ENCODE measurements at regions not wholly inside any gene's neighbourhood (a gene's known extent, or its start where the extent isn't known, plus 50 kb on each side); places are given as distances from the start of the nearest gene placed in this dataset.

DNA sequence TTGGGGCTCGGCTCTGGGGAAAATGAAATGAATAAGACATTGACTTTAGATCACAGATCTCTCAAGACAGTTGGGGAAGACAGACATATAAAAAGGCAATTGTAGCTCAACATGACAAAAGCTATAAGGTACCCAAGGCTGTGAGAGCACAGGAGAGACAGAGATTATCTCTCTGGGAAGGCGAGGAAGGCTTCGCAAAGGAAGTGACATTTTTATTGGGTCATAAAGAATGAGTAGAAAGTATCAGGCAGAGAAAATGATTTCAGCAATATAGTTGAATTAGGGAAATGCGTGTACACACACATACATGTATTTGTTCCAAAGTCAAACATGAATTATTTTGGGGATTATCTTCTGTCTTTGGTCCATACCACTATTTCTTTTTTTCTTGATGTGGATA, 381.8 kb upstream of the ADAMTSL1 start:
- in situ Hi-C loops (cut with HindIII; ENCODE audit: low pct_unique_long_range_greater_than_20kb, low sequenced_read_pairs) = no loop called here
- no peak for DNase-seq (ENCODE audit: low read depth)

DNA sequence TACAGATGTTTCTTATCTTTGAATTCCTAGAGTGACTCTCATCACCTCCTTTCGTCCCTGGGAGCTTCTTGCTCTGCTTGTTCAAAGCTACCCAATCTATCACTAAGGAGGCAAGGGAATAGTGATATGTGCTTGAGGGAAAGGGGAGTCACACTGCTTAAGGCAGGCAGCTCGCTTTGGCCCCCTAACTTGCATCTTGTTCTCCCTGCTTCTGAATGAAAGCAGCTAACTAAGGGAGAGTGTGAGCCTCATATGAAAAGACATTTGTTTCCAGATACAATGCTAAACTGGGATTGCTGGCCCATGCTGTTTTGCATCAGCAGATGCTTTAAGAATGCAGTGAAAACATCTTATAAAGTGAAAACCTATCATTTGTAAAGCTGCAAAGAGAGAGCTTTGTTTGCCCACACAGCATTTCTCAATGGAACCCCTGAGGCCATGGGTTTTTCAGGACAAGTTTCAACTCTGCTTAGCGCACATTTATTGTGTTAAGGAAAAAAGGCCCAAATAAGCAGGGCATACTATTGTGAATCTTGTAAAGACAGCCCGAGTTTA, 367.9 kb upstream of the ADAMTSL1 start:
- DNase-seq (ENCODE audit: low read depth) = no peak
- in situ Hi-C loops (cut with HindIII; ENCODE audit: low pct_unique_long_range_greater_than_20kb, low sequenced_read_pairs) = no loop called here

GRCh38 chr9:18109675-18110074, 364.3 kb upstream of the ADAMTSL1 start:
- in situ Hi-C loops (cut with HindIII; ENCODE audit: low pct_unique_long_range_greater_than_20kb, low sequenced_read_pairs) = no loop called here
- no peak for DNase-seq (ENCODE audit: low read depth)

DNA sequence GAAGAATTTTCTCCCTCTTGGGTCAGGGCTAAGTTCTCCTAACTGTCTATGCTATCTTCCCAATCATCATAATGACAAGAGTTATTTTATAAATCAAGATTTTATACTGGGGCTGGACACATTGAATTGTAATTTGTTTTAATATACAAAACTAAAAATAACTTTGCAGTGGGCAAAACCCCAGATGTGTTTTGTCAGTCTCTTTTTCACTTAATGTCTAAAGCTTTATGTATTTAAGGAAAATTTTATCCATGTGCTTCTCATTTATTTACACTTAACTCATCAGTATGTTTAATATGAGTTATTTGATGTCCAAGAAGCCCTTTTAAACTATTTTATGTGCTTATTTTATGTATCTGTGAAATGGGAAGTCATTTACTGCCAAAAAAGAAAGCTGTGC, 362.8 kb upstream of the ADAMTSL1 start:
- DNase-seq (ENCODE audit: low read depth) = no peak
- in situ Hi-C loops (cut with HindIII; ENCODE audit: low pct_unique_long_range_greater_than_20kb, low sequenced_read_pairs) = no loop called here

GRCh38 chr9:18114559-18115475, 359.1 kb upstream of the ADAMTSL1 start:
- in situ Hi-C loops (cut with HindIII; ENCODE audit: low pct_unique_long_range_greater_than_20kb, low sequenced_read_pairs) = no loop called here
- no peak for DNase-seq (ENCODE audit: low read depth)

- in situ Hi-C loops (cut with HindIII; ENCODE audit: low pct_unique_long_range_greater_than_20kb, low sequenced_read_pairs) = no loop called here
- no peak for DNase-seq (ENCODE audit: low read depth)
These were observed 355.7 kb upstream of the ADAMTSL1 start for GRCh38 chr9:18118268-18118667.

GRCh38 chr9:18122171-18122570, 351.8 kb upstream of the ADAMTSL1 start:
- in situ Hi-C loops (cut with HindIII; ENCODE audit: low pct_unique_long_range_greater_than_20kb, low sequenced_read_pairs) = no loop called here
- DNase-seq (ENCODE audit: low read depth) = no peak

- no peak for DNase-seq (ENCODE audit: low read depth)
These were observed 349.2 kb upstream of the ADAMTSL1 start for GRCh38 chr9:18124760-18125159.

GRCh38 chr9:18126831-18127498, 347.0 kb upstream of the ADAMTSL1 start:
- no peak for DNase-seq (ENCODE audit: low read depth)
- in situ Hi-C loops (cut with HindIII; ENCODE audit: low pct_unique_long_range_greater_than_20kb, low sequenced_read_pairs) = no loop called here

More at GRCh38 chr9:18124760-18125159, 349.2 kb upstream of the ADAMTSL1 start:
- in situ Hi-C loops (cut with HindIII; ENCODE audit: low pct_unique_long_range_greater_than_20kb, low sequenced_read_pairs) = no loop called here

GRCh38 chr9:18127499-18127875, 346.5 kb upstream of the ADAMTSL1 start:
- in situ Hi-C loops (cut with HindIII; ENCODE audit: low pct_unique_long_range_greater_than_20kb, low sequenced_read_pairs) = no loop called here
- no peak for DNase-seq (ENCODE audit: low read depth)

- no peak for DNase-seq (ENCODE audit: low read depth)
- in situ Hi-C loops (cut with HindIII; ENCODE audit: low pct_unique_long_range_greater_than_20kb, low sequenced_read_pairs) = no loop called here
These were observed 344.1 kb upstream of the ADAMTSL1 start for GRCh38 chr9:18129809-18130334.

DNA sequence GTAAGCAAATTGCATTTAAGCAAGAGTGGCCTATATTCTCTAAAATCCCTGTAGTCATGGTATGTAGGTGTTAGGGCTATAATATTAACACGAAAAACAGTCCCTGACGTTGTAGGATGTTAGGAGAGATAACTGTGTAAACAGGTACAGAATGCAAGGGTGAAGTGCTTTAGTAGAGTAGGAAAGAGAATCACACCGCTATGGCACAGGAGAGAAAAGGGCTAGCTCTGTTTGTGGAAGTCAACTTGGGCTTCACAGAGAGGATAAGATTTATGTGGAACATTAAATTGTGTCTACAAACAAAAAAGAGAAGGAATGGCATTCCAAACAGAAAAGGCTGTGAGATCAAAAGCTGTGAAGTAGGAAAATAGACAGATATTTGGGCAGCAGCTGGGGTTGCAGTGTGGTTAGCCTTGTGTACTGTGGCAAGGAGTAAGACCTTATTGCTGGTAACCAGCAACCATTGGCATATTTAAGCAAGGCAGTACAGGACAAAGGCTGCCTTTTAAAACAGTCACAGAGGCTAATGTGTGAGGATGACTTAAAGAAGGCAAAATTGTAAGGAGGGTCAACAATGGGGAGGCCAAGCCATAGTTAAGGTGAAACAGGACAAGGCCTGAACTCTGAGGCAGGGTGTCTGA, 337.5 kb upstream of the ADAMTSL1 start:
- no peak for DNase-seq (ENCODE audit: low read depth)
- in situ Hi-C loops (cut with HindIII; ENCODE audit: low pct_unique_long_range_greater_than_20kb, low sequenced_read_pairs) = no loop called here

GRCh38 chr9:18137815-18138214, 336.1 kb upstream of the ADAMTSL1 start:
- no peak for DNase-seq (ENCODE audit: low read depth)
- in situ Hi-C loops (cut with HindIII; ENCODE audit: low pct_unique_long_range_greater_than_20kb, low sequenced_read_pairs) = no loop called here

GRCh38 chr9:18138656-18139055, 335.3 kb upstream of the ADAMTSL1 start:
- in situ Hi-C loops (cut with HindIII; ENCODE audit: low pct_unique_long_range_greater_than_20kb, low sequenced_read_pairs) = no loop called here
- no peak for DNase-seq (ENCODE audit: low read depth)

- DNase-seq (ENCODE audit: low read depth) = no peak
- in situ Hi-C loops (cut with HindIII; ENCODE audit: low pct_unique_long_range_greater_than_20kb, low sequenced_read_pairs) = no loop called here
These were observed 332.3 kb upstream of the ADAMTSL1 start for GRCh38 chr9:18141681-18142080.

DNA sequence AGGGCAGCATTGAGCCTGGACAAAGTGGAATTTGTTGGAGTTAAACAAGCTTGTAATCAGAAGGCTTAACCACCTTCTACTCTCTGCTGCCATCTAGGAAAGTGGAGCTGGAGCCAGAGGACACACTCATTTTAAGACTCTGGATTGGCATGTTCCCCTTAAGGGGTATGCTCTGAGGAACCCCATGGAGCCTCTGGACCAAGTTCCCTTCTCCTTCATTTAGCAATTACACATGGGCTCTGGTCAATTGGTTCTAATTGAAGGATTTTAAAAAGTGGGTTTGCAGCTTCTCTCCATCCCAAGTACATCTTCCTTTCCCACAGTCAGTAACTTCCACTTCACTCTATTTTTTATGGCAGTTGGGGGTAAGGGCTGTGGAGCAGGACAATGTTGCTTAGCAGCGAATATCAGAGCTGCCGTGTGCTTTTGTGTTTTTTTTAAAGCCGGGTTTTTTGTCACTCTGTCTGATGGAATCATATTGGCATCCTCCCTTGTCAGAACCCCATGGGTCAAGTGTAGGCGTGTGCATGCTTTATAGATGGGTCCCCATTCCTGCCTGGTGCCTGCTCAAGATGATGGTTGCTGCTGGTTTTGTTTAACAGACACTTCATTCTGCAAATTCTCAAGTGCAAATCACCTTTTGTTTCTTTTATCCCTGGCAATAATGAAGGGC, 330.7 kb upstream of the ADAMTSL1 start:
- in situ Hi-C loops (cut with HindIII; ENCODE audit: low pct_unique_long_range_greater_than_20kb, low sequenced_read_pairs) = no loop called here
- DNase-seq (ENCODE audit: low read depth) = no peak

- DNase-seq (ENCODE audit: low read depth) = no peak
- in situ Hi-C loops (cut with HindIII; ENCODE audit: low pct_unique_long_range_greater_than_20kb, low sequenced_read_pairs) = no loop called here
These were observed 327.6 kb upstream of the ADAMTSL1 start for GRCh38 chr9:18146329-18146728.

GRCh38 chr9:18149471-18150011, 324.4 kb upstream of the ADAMTSL1 start:
- in situ Hi-C loops (cut with HindIII; ENCODE audit: low pct_unique_long_range_greater_than_20kb, low sequenced_read_pairs) = no loop called here

More at GRCh38 chr9:18149471-18150011, 324.4 kb upstream of the ADAMTSL1 start:
- DNase-seq (ENCODE audit: low read depth) = no peak
